NCI-H446 treated with DMSO at 0.1 percent for 48 hours (cell line): ENCODE measurements at regions not wholly inside any gene's neighbourhood (a gene's known extent, or its start where the extent isn't known, plus 50 kb on each side); places are given as distances from the start of the nearest gene placed in this dataset.

Experiments
- DNase-seq: peaks from one replicate; lab custom pipeline; 2025; lab: John Stamatoyannopoulos, UW

GRCh38 chr10:33813415-33813814, 478.9 kb upstream of the NRP1 start:
- DNase-seq, result no peak

GRCh38 chr10:33812586-33812985, 478.1 kb upstream of the NRP1 start:
- DNase-seq, result no peak

- no peak for DNase-seq
These were observed 476.5 kb upstream of the NRP1 start for GRCh38 chr10:33810986-33811385.

- DNase-seq, result no peak
These were observed 475.3 kb upstream of the NRP1 start for GRCh38 chr10:33809732-33810131.

- no peak for DNase-seq
These were observed 474.0 kb upstream of the NRP1 start for GRCh38 chr10:33808475-33808874.

- no peak for DNase-seq
These were observed 473.3 kb upstream of the NRP1 start for GRCh38 chr10:33807531-33808359.

- no peak for DNase-seq
These were observed 471.4 kb upstream of the NRP1 start for GRCh38 chr10:33805831-33806230.

GRCh38 chr10:33804584-33804983, 470.1 kb upstream of the NRP1 start:
- DNase-seq, result no peak

GRCh38 chr10:33803248-33803647, 468.8 kb upstream of the NRP1 start:
- DNase-seq, result no peak

- no peak for DNase-seq
These were observed 468.1 kb upstream of the NRP1 start for GRCh38 chr10:33802566-33802965.

- no peak for DNase-seq
These were observed 467.2 kb upstream of the NRP1 start for GRCh38 chr10:33801705-33802104.

- no peak for DNase-seq
These were observed 466.5 kb upstream of the NRP1 start for GRCh38 chr10:33800986-33801385.

GRCh38 chr10:33800545-33800944, 466.1 kb upstream of the NRP1 start:
- DNase-seq, result no peak

- no peak for DNase-seq
These were observed 465.5 kb upstream of the NRP1 start for GRCh38 chr10:33799944-33800323.

- DNase-seq, result no peak
These were observed 464.9 kb upstream of the NRP1 start for GRCh38 chr10:33799281-33799943.

GRCh38 chr10:33798754-33799153, 464.3 kb upstream of the NRP1 start:
- no peak for DNase-seq

GRCh38 chr10:33796680-33797079, 462.2 kb upstream of the NRP1 start:
- DNase-seq, result no peak

- no peak for DNase-seq
These were observed 461.1 kb upstream of the NRP1 start for GRCh38 chr10:33795529-33795928.

GRCh38 chr10:33794460-33794859, 460.0 kb upstream of the NRP1 start:
- DNase-seq, result no peak

- no peak for DNase-seq
These were observed 459.3 kb upstream of the NRP1 start for GRCh38 chr10:33793793-33794192.

- no peak for DNase-seq
These were observed 456.8 kb upstream of the NRP1 start for GRCh38 chr10:33791272-33791660.

GRCh38 chr10:33790521-33791271, 456.2 kb upstream of the NRP1 start:
- no peak for DNase-seq

- DNase-seq, result no peak
These were observed 449.1 kb upstream of the NRP1 start for GRCh38 chr10:33783557-33783956.
